H1 (cell line): ENCODE measurements at regions not wholly inside any gene's neighbourhood (a gene's known extent, or its start where the extent isn't known, plus 50 kb on each side); places are given as distances from the start of the nearest gene placed in this dataset.

ENCODE experiments used
- CTCF ChIA-PET: fragments of 300-600 bp; sonication (Branson Sonifier 250); formaldehyde crosslinking; loops from one replicate; lab custom pipeline; 2021; ENCODE audit not compliant: partially characterized antibody; lab: Charles Lee
- POLR2A ChIA-PET: fragments of 300-600 bp; sonication (Branson Sonifier 250); formaldehyde crosslinking; loops from one replicate; lab custom pipeline; 2021; ENCODE audit warnings: inconsistent platforms; ENCODE audit not compliant: partially characterized antibody; lab: Charles Lee
- DNase-seq, 2 experiments: peaks; one replicate each; pipeline versions ENCODE4 v3.0.0 to v3.0.0-alpha.2; 2010 to 2022; ENCODE audit warnings: low spot score in 2 of 2, low read depth in 1 of 2, mixed read lengths in 1 of 2
- FAIRE-seq: peaks from 2 replicates; lab custom pipeline; 2011; peaks lifted over from hg19 to GRCh38; lab: Jason Lieb, UNC
- H2AFZ ChIP-seq: 2 replicates; pipeline ENCODE4 v1.8.1; 2012; ENCODE audit warnings: low read length, inconsistent platforms
- H2AK5ac ChIP-seq: 2 replicates; pipeline ENCODE4 v1.6.1; 2013; ENCODE audit warnings: low read depth, low read length
- H2BK120ac ChIP-seq: replicated peaks from 2 replicates; pipeline ENCODE3; 2013; ENCODE audit warnings: low read depth, low read length, inconsistent platforms
- H2BK12ac ChIP-seq: 2 replicates; pipeline ENCODE4 v1.6.1; 2013; ENCODE audit warnings: low read depth, low read length
- H2BK15ac ChIP-seq: 2 replicates; pipeline ENCODE4 v1.6.1; 2013; ENCODE audit warnings: low read length
- H2BK20ac ChIP-seq: 2 replicates; pipeline ENCODE4 v1.6.1; 2013; ENCODE audit warnings: low read length
- H2BK5ac ChIP-seq: 2 replicates; pipeline ENCODE4 v1.6.1; 2013; ENCODE audit warnings: low read depth, low read length
- H3K14ac ChIP-seq: 2 replicates; pipeline ENCODE4 v1.6.1; 2013; ENCODE audit warnings: inconsistent platforms; ENCODE audit not compliant: insufficient read length
- H3K18ac ChIP-seq: 2 replicates; pipeline ENCODE4 v1.6.1; 2013; ENCODE audit warnings: low read length; ENCODE audit errors: extremely low read depth
- H3K23ac ChIP-seq: 2 replicates; pipeline ENCODE4 v1.6.1; 2013; ENCODE audit warnings: inconsistent platforms; ENCODE audit not compliant: insufficient read length
- H3K23me2 ChIP-seq: 2 replicates; pipeline ENCODE4 v1.6.1; 2013; ENCODE audit warnings: low read depth, low read length
- H3K27ac ChIP-seq: 2 replicates; pipeline ENCODE4 v1.6.1; 2011; ENCODE audit warnings: low read depth, low read length, inconsistent platforms
- H3K27me3 ChIP-seq, 4 experiments: replicated peaks in 1 of 4; 1 replicate in 1 of 4; 2 replicates in 3 of 4; pipeline versions ENCODE4 v1.6.1 to v1.8.1; 2011 to 2013; ENCODE audit warnings: low read length in 3 of 4, mild to moderate bottlenecking in 3 of 4, inconsistent platforms in 2 of 4, mixed read lengths in 2 of 4, moderate library complexity in 1 of 4; ENCODE audit not compliant: control insufficient read depth in 3 of 4, insufficient read depth in 3 of 4; ENCODE audit errors: extremely low read depth in 1 of 4
- H3K36me3 ChIP-seq, 4 experiments: 2 replicates each; pipeline versions ENCODE4 v1.6.1 to v1.8.1; 2011 to 2013; ENCODE audit warnings: mild to moderate bottlenecking in 4 of 4, low read length in 3 of 4, moderate library complexity in 2 of 4, control low read depth in 1 of 4, inconsistent platforms in 1 of 4; ENCODE audit not compliant: insufficient read depth in 4 of 4, control insufficient read depth in 2 of 4
- H3K4ac ChIP-seq: replicated peaks from 2 replicates; pipeline ENCODE3; 2013; ENCODE audit warnings: low read length, low read depth, mixed read lengths, inconsistent platforms; ENCODE audit not compliant: insufficient read length
- H3K4me1 ChIP-seq, 4 experiments: replicated peaks in 1 of 4; 1 replicate in 1 of 4; 2 replicates in 3 of 4; pipeline versions ENCODE4 v1.6.1 to v1.8.1; 2011 to 2013; ENCODE audit warnings: low read length in 3 of 4, inconsistent platforms in 2 of 4, mixed read lengths in 1 of 4; ENCODE audit not compliant: insufficient read depth in 4 of 4, control insufficient read depth in 3 of 4
- H3K4me2 ChIP-seq, 2 experiments: 2 replicates each; pipeline versions ENCODE4 v1.6.1 to v1.8.1; 2011 to 2013; ENCODE audit warnings: low read depth in 2 of 2, low read length in 2 of 2, control low read depth in 1 of 2, inconsistent platforms in 1 of 2, mild to moderate bottlenecking in 1 of 2; ENCODE audit not compliant: insufficient read depth in 1 of 2
- H3K4me3 ChIP-seq, 4 experiments: fragments of 200-600, 300-600 bp in 1 of 4; sonication (generic), shearing (Covaris generic), sonication (Bioruptor Twin) in 1 of 4; 2 replicates each; pipeline versions ENCODE4 v1.5.1 to v1.8.1; 2011 to 2016; ENCODE audit warnings: low read length in 4 of 4, low read depth in 3 of 4, control low read depth in 2 of 4, inconsistent platforms in 2 of 4, mild to moderate bottlenecking in 2 of 4, mixed read lengths in 1 of 4, moderate library complexity in 1 of 4; ENCODE audit not compliant: insufficient read depth in 2 of 4; ENCODE audit errors: extremely low read depth in 1 of 4
- H3K56ac ChIP-seq: replicated peaks from 2 replicates; pipeline ENCODE3; 2013; ENCODE audit warnings: low read depth, mild to moderate bottlenecking, mixed read lengths, low read length, inconsistent platforms; ENCODE audit not compliant: insufficient read length
- H3K79me1 ChIP-seq: 2 replicates; pipeline ENCODE4 v1.6.1; 2013; ENCODE audit warnings: low read depth, low read length, control low read depth
- H3K79me2 ChIP-seq, 2 experiments: 2 replicates each; pipeline versions ENCODE4 v1.6.1 to v1.8.1; 2012 to 2013; ENCODE audit warnings: low read length in 2 of 2, mild to moderate bottlenecking in 2 of 2, inconsistent platforms in 1 of 2; ENCODE audit not compliant: insufficient read depth in 2 of 2, control insufficient read depth in 1 of 2
- H3K9ac ChIP-seq, 4 experiments: replicated peaks in 1 of 4; 1 replicate in 1 of 4; 2 replicates in 3 of 4; pipeline versions ENCODE4 v1.6.1 to v1.8.1; 2011 to 2013; ENCODE audit warnings: low read depth in 3 of 4, low read length in 3 of 4, control low read depth in 2 of 4, mild to moderate bottlenecking in 2 of 4, moderate library complexity in 2 of 4, inconsistent platforms in 1 of 4; ENCODE audit errors: extremely low read depth in 1 of 4
- H3K9me3 ChIP-seq, 2 experiments: 2 replicates each; pipeline versions ENCODE4 v1.6.1 to v1.8.1; 2012 to 2013; ENCODE audit warnings: mild to moderate bottlenecking in 2 of 2, moderate library complexity in 2 of 2, control low read depth in 1 of 2, inconsistent platforms in 1 of 2, low read depth in 1 of 2, low read length in 1 of 2, mixed read lengths in 1 of 2; ENCODE audit not compliant: insufficient read depth in 2 of 2
- H4K20me1 ChIP-seq, 2 experiments: replicated peaks in 1 of 2; 2 replicates each; pipeline versions ENCODE3 to v1.8.1; 2011 to 2013; ENCODE audit warnings: inconsistent platforms in 2 of 2, low read length in 2 of 2, mild to moderate bottlenecking in 1 of 2; ENCODE audit not compliant: insufficient read depth in 2 of 2, control insufficient read depth in 1 of 2
- H4K5ac ChIP-seq: 2 replicates; pipeline ENCODE4 v1.6.1; 2013; ENCODE audit warnings: low read length, low read depth, mixed read lengths, inconsistent platforms; ENCODE audit not compliant: insufficient read length
- H4K8ac ChIP-seq: 2 replicates; pipeline ENCODE4 v1.8.0; 2013; ENCODE audit warnings: mild to moderate bottlenecking, moderate library complexity, low read length, inconsistent platforms; ENCODE audit not compliant: insufficient read depth; ENCODE audit errors: extremely low read depth
- H4K91ac ChIP-seq: replicated peaks from 2 replicates; pipeline ENCODE3; 2013; ENCODE audit warnings: low read length, mixed read lengths, inconsistent platforms; ENCODE audit not compliant: insufficient read length
- E2F6 ChIP-seq: IDR thresholded peaks from 2 replicates; pipeline ENCODE4 v1.6.1; 2012; ENCODE audit warnings: inconsistent platforms
- MAFK ChIP-seq: IDR thresholded peaks from 2 replicates; pipeline ENCODE4 v1.6.1; 2012; ENCODE audit warnings: low read depth, mild to moderate bottlenecking, improper control_type of control experiment, low read length
- SIRT6 ChIP-seq: IDR thresholded peaks from one replicate; pipeline ENCODE4 v1.7.1; 2012; ENCODE audit warnings: low read length, inconsistent platforms
- SIX5 ChIP-seq: IDR thresholded peaks from 2 replicates; pipeline ENCODE4 v1.6.1; 2011; ENCODE audit warnings: mild to moderate bottlenecking, low read depth, low read length
- WGBS, 2 experiments: shearing (Covaris generic) in 1 of 2; methylation state at CpG; one replicate each; pipeline versions ENCODE4 v1.1.6 to v1.1.7; 2013 to 2015; ENCODE audit warnings: low lambda C conversion rate in 2 of 2, mixed read lengths in 2 of 2, inconsistent platforms in 1 of 2, low coverage in 1 of 2, missing lambda C conversion rate in 1 of 2; ENCODE audit not compliant: insufficient replicate concordance in 2 of 2, insufficient coverage in 1 of 2, insufficient read length in 1 of 2; ENCODE audit errors: extremely low coverage in 1 of 2, missing lambda C conversion rate in 1 of 2; 5-methylcytosine and 5-hydroxymethylcytosine counted together

- 93% methylated on average over 2 of the region's 2 CpGs; no CpG with 5 or more reads in 1 of the 2 experiments for WGBS, 2 experiments
- Histone ChIP-seq H3K23ac (no peak overlapping the region), H4K8ac (no peak overlapping the region), H3K36me3 (no peaks in the 10 kb centered on the region; a peak in 2 of 8 replicates), H2BK5ac (no peak overlapping the region), H2BK20ac (no peak overlapping the region), H3K4ac (no peak overlapping the region), H2BK120ac (no peak overlapping the region), H3K27ac (no peak overlapping the region), H3K4me3 (no peak overlapping the region), H3K27me3 (no peaks in the 10 kb centered on the region), H2AFZ (no peak overlapping the region), H2AK5ac (no peak overlapping the region), H3K14ac (no peak overlapping the region), H4K91ac (no peak overlapping the region), H3K56ac (no peak overlapping the region), H3K79me2 (no peaks in the 10 kb centered on the region), H4K20me1 (no peaks in the 10 kb centered on the region), H3K23me2 (no peaks in the 10 kb centered on the region), H3K9ac (no peak overlapping the region), H2BK15ac (no peak overlapping the region), H3K18ac (no peak overlapping the region), H3K9me3 (no peaks in the 10 kb centered on the region), H2BK12ac (no peak overlapping the region), H4K5ac (no peak overlapping the region), H3K4me2 (no peak overlapping the region), H3K79me1 (no peaks in the 10 kb centered on the region), H3K4me1 (peaks cover 0 to 5% (median 1%) of the 10 kb centered on the region in 4 experiments; a peak in 2 of 7 replicates)
- CTCF ChIA-PET = interaction anchor here (0.6 to 1.5 kb wide), 2 partner anchors 54 to 57 kb away, joined by 3 read pairs; no protein-coding TSS in a partner anchor
- peak; percentile 13 for FAIRE-seq
- POLR2A ChIA-PET = no interaction called here
- TF ChIP-seq E2F6 (no peak), SIRT6 (no peak), MAFK (no peak), SIX5 (no peak)
- no peak for DNase-seq
Measured at GRCh38 chrX:131394384-131394783, 105.3 kb upstream of the IGSF1 start.
